Naive B cell (primary cell): ENCODE measurements at regions not wholly inside any gene's neighbourhood (a gene's known extent, or its start where the extent isn't known, plus 50 kb on each side); places are given as distances from the start of the nearest gene placed in this dataset.

Experiments used
- ATAC-seq, 2 donors: fragments of 150-1000 bp; cut with Tn5 transposase; 2 replicates each; pipeline ENCODE4 v1.10.0; 2021; ENCODE audit warnings: low read depth in 2 of 2, mild to moderate bottlenecking in 2 of 2, moderate library complexity in 2 of 2
- DNase-seq: peaks from one replicate; pipeline ENCODE4 v3.0.0; 2022
- H3K27ac Mint-ChIP-seq, 6 donors: one replicate each; pipeline ENCODE4 v1.8.0; 2020 to 2022; ENCODE audit warnings: mild to moderate bottlenecking in 6 of 6, mixed read lengths in 6 of 6, moderate library complexity in 5 of 6, inconsistent platforms in 2 of 6
- H3K27me3 Mint-ChIP-seq, 3 donors: one replicate each; pipeline ENCODE4 v1.8.0; 2021 to 2022; ENCODE audit warnings: mixed read lengths in 3 of 3, mild to moderate bottlenecking in 1 of 3
- H3K36me3 Mint-ChIP-seq, 2 donors: one replicate each; pipeline ENCODE4 v1.8.0; 2020 to 2022; ENCODE audit warnings: mixed read lengths in 2 of 2, inconsistent platforms in 1 of 2, mild to moderate bottlenecking in 1 of 2
- H3K4me1 Mint-ChIP-seq, 3 donors: one replicate each; pipeline ENCODE4 v1.8.0; 2020 to 2022; ENCODE audit warnings: mixed read lengths in 3 of 3, inconsistent platforms in 1 of 3, mild to moderate bottlenecking in 1 of 3, moderate library complexity in 1 of 3
- H3K4me3 Mint-ChIP-seq, 8 donors: one replicate each; pipeline ENCODE4 v1.8.0; 2020 to 2022; ENCODE audit warnings: mild to moderate bottlenecking in 8 of 8, mixed read lengths in 8 of 8, moderate library complexity in 8 of 8, inconsistent platforms in 2 of 8
- H3K9me3 Mint-ChIP-seq, 7 donors: one replicate each; pipeline ENCODE4 v1.8.0; 2020 to 2022; ENCODE audit warnings: mixed read lengths in 7 of 7, mild to moderate bottlenecking in 5 of 7, inconsistent platforms in 2 of 7, moderate library complexity in 1 of 7

GRCh38 chr14:76956316-76957090, 72.0 kb downstream of the IRF2BPL start:
- ATAC-seq = peak; percentile 61 to 68
- DNase-seq = peak; percentile 89
- H3K36me3 Mint-ChIP-seq = no peaks in the 10 kb centered on the region

GRCh38 chr14:76955575-76956315, 72.8 kb downstream of the IRF2BPL start:
- Mint-ChIP-seq H3K4me3 (peak overlapping the region; percentile 86 to 96 (median 92)), H3K27ac (peak overlapping the region; percentile 99 to 100 (median 99)), H3K36me3 (no peaks in the 10 kb centered on the region), H3K9me3 (no peaks in the 10 kb centered on the region), H3K4me1 (peaks cover 45 to 62% (median 53%) of the 10 kb centered on the region in 3 donors), H3K27me3 (no peaks in the 10 kb centered on the region)
- ATAC-seq = peak; percentile 46 to 52
- peak; percentile 68 for DNase-seq

More at GRCh38 chr14:76956316-76957090, 72.0 kb downstream of the IRF2BPL start:
- Mint-ChIP-seq H3K27ac (peak overlapping the region; percentile 99 to 100 (median 99)), H3K4me3 (peak overlapping the region; percentile 86 to 96 (median 92)), H3K9me3 (no peaks in the 10 kb centered on the region), H3K4me1 (peaks cover 44 to 65% (median 56%) of the 10 kb centered on the region in 3 donors), H3K27me3 (no peaks in the 10 kb centered on the region)

GRCh38 chr14:76954394-76955190, 73.9 kb downstream of the IRF2BPL start:
- ATAC-seq (no peak), DNase-seq (no peak)
- Mint-ChIP-seq H3K36me3 (no peaks in the 10 kb centered on the region), H3K4me1 (peaks cover 41 to 53% (median 44%) of the 10 kb centered on the region in 3 donors), H3K27me3 (no peaks in the 10 kb centered on the region), H3K4me3 (peak overlapping the region in 6 of 8 donors; percentile 12 to 92 (median 67)), H3K27ac (peak overlapping the region in 5 of 6 donors; percentile 39 to 100 (median 99)), H3K9me3 (no peaks in the 10 kb centered on the region)

GRCh38 chr14:76953311-76953945, 75.1 kb downstream of the IRF2BPL start:
- Mint-ChIP-seq H3K36me3 (no peaks in the 10 kb centered on the region), H3K27ac (peak overlapping the region; percentile 83 to 99 (median 92)), H3K4me3 (peak overlapping the region; percentile 63 to 84 (median 72)), H3K9me3 (no peaks in the 10 kb centered on the region), H3K4me1 (peaks cover 36 to 45% (median 44%) of the 10 kb centered on the region in 3 donors), H3K27me3 (no peaks in the 10 kb centered on the region)
- ATAC-seq (peak; percentile 29 to 49), DNase-seq (peak; percentile 64)

GRCh38 chr14:76951166-76951565, 77.3 kb downstream of the IRF2BPL start:
- no peak for ATAC-seq
- Mint-ChIP-seq H3K36me3 (no peaks in the 10 kb centered on the region), H3K4me3 (no peak overlapping the region), H3K4me1 (peaks cover 31 to 45% (median 43%) of the 10 kb centered on the region in 3 donors), H3K9me3 (no peaks in the 10 kb centered on the region), H3K27me3 (no peaks in the 10 kb centered on the region), H3K27ac (peak overlapping the region in 3 of 6 donors; percentile 16 to 99 (median 52))
- no peak for DNase-seq

- Mint-ChIP-seq H3K9me3 (no peaks in the 10 kb centered on the region), H3K4me3 (peak overlapping the region in 1 of 8 donors; percentile 2), H3K4me1 (peaks cover 23 to 37% (median 35%) of the 10 kb centered on the region in 3 donors), H3K27ac (peak overlapping the region in 3 of 6 donors; percentile 60 to 99 (median 62)), H3K27me3 (no peaks in the 10 kb centered on the region), H3K36me3 (no peaks in the 10 kb centered on the region)
- ATAC-seq (no peak), DNase-seq (no peak)
These were observed 78.2 kb downstream of the IRF2BPL start for GRCh38 chr14:76950055-76951020.

GRCh38 chr14:76948976-76949375, 79.5 kb downstream of the IRF2BPL start:
- H3K4me1 Mint-ChIP-seq = peaks cover 18 to 29% (median 25%) of the 10 kb centered on the region in 3 donors
- peak overlapping the region in 3 of 8 donors; percentile 16 to 42 (median 41) for H3K4me3 Mint-ChIP-seq

GRCh38 chr14:76948213-76948947, 80.1 kb downstream of the IRF2BPL start:
- Mint-ChIP-seq H3K4me1 (peaks cover 14 to 23% (median 21%) of the 10 kb centered on the region in 3 donors), H3K27me3 (no peaks in the 10 kb centered on the region), H3K27ac (peak overlapping the region in 4 of 6 donors; percentile 38 to 85 (median 66)), H3K4me3 (peak overlapping the region in 5 of 8 donors; percentile 16 to 59 (median 41)), H3K36me3 (no peaks in the 10 kb centered on the region), H3K9me3 (no peaks in the 10 kb centered on the region)
- ATAC-seq = no peak
- no peak for DNase-seq

More at GRCh38 chr14:76948976-76949375, 79.5 kb downstream of the IRF2BPL start:
- Mint-ChIP-seq H3K27me3 (no peaks in the 10 kb centered on the region), H3K27ac (peak overlapping the region in 3 of 6 donors; percentile 20 to 54 (median 39)), H3K9me3 (no peaks in the 10 kb centered on the region), H3K36me3 (no peaks in the 10 kb centered on the region)
- no peak for ATAC-seq
- no peak for DNase-seq

- Mint-ChIP-seq H3K27me3 (no peaks in the 10 kb centered on the region), H3K36me3 (no peaks in the 10 kb centered on the region), H3K4me3 (peak overlapping the region in 4 of 8 donors; percentile 16 to 48 (median 30)), H3K27ac (peak overlapping the region in 3 of 6 donors; percentile 22 to 85 (median 38)), H3K4me1 (peaks cover 14 to 21% (median 21%) of the 10 kb centered on the region in 3 donors), H3K9me3 (no peaks in the 10 kb centered on the region)
- no peak for DNase-seq
- ATAC-seq = no peak
These were observed 80.7 kb downstream of the IRF2BPL start for GRCh38 chr14:76947838-76948184.

- no peaks in the 10 kb centered on the region for H3K9me3 Mint-ChIP-seq
- no peaks in the 10 kb centered on the region for H3K36me3 Mint-ChIP-seq
- DNase-seq (peak; percentile 76), ATAC-seq (peak; percentile 97 to 98)
- peaks cover 14 to 21% (median 21%) of the 10 kb centered on the region in 3 donors for H3K4me1 Mint-ChIP-seq
- H3K27ac Mint-ChIP-seq = peak overlapping the region; percentile 82 to 97 (median 94)
- H3K4me3 Mint-ChIP-seq = peak overlapping the region; percentile 27 to 61 (median 45)
- H3K27me3 Mint-ChIP-seq = no peaks in the 10 kb centered on the region
These were observed 81.2 kb downstream of the IRF2BPL start for GRCh38 chr14:76947078-76947837.

GRCh38 chr14:76946753-76947077, 81.8 kb downstream of the IRF2BPL start:
- Mint-ChIP-seq H3K4me1 (peaks cover 14 to 21% (median 21%) of the 10 kb centered on the region in 3 donors), H3K9me3 (no peaks in the 10 kb centered on the region), H3K36me3 (no peaks in the 10 kb centered on the region), H3K27ac (peak overlapping the region; percentile 82 to 97 (median 94)), H3K27me3 (no peaks in the 10 kb centered on the region), H3K4me3 (peak overlapping the region in 5 of 8 donors; percentile 27 to 54 (median 48))
- ATAC-seq = peak in 1 of 2 donors; percentile 1
- no peak for DNase-seq
